K562 (cell line): ENCODE measurements at regions not wholly inside any gene's neighbourhood (a gene's known extent, or its start where the extent isn't known, plus 50 kb on each side); places are given as distances from the start of the nearest gene placed in this dataset.

Experiments
- CEBPG ChIP-seq, 3 experiments: fragments of 200-800 bp in 1 of 3; sonication (Bioruptor generic) in 1 of 3; sonication (generic) in 1 of 3; formaldehyde crosslinking in 1 of 3; IDR thresholded peaks in 2 of 3; conservative IDR thresholded peaks in 1 of 3; 2 replicates each; pipeline versions ENCODE4 v1.6.1 to v1.8.0; 2016 to 2022; ENCODE audit warnings: missing compliant biosample characterization in 2 of 3, missing genetic modification characterization in 2 of 3, mild to moderate bottlenecking in 1 of 3, missing genetic modification reagents in 1 of 3
- ELF1 ChIP-seq: fragments of 200-800 bp; sonication (Bioruptor generic); IDR thresholded peaks from 2 replicates; pipeline ENCODE4 v1.6.1; 2016; ENCODE audit warnings: missing genetic modification characterization, missing compliant biosample characterization
- MEF2A ChIP-seq: IDR thresholded peaks from 2 replicates; pipeline ENCODE4 v1.6.1; 2011; ENCODE audit warnings: low read depth, mild to moderate bottlenecking, low read length, moderate library complexity; ENCODE audit not compliant: control insufficient read depth
- TCF7 ChIP-seq: sonication (generic); IDR thresholded peaks from 2 replicates; pipeline ENCODE4 v1.6.1; 2016; ENCODE audit warnings: antibody characterized with exemption, borderline replicate concordance
- ZNF324 ChIP-seq: fragments of 250-450 bp; sonication (Bioruptor Pico); IDR thresholded peaks from 2 replicates; pipeline ENCODE4 v1.4.0; 2020; ENCODE audit warnings: mild to moderate bottlenecking
- ZNF384 ChIP-seq: IDR thresholded peaks from 2 replicates; pipeline ENCODE4 v1.6.1; 2012; ENCODE audit warnings: low read depth, low read length, improper control_type of control experiment
- TF ChIP-seq, protein P1 (sequence below), 2 experiments: fragments of 450-650 bp; IDR thresholded peaks; 2 replicates each; pipeline ENCODE4 v1.6.1; 2016; ENCODE audit warnings: mild to moderate bottlenecking in 2 of 2, borderline replicate concordance in 1 of 2, low read depth in 1 of 2, moderate library complexity in 1 of 2
- TF ChIP-seq, protein P2 (sequence below): IDR thresholded peaks from 3 replicates; pipeline ENCODE4 v1.6.1; 2011; ENCODE audit warnings: borderline replicate concordance, mild to moderate bottlenecking; ENCODE audit not compliant: insufficient read length, insufficient read depth
- TF ChIP-seq, protein P3 (sequence below): fragments of 450-650 bp; IDR thresholded peaks from 2 replicates; pipeline ENCODE4 v1.6.1; 2017; ENCODE audit warnings: antibody characterized with exemption, mild to moderate bottlenecking
- TF ChIP-seq, protein P4 (sequence below): sonication (generic); formaldehyde crosslinking; IDR thresholded peaks from 2 replicates; pipeline ENCODE4 v1.9.0; 2022; ENCODE audit warnings: mild to moderate bottlenecking, missing genetic modification reagents

DNA sequence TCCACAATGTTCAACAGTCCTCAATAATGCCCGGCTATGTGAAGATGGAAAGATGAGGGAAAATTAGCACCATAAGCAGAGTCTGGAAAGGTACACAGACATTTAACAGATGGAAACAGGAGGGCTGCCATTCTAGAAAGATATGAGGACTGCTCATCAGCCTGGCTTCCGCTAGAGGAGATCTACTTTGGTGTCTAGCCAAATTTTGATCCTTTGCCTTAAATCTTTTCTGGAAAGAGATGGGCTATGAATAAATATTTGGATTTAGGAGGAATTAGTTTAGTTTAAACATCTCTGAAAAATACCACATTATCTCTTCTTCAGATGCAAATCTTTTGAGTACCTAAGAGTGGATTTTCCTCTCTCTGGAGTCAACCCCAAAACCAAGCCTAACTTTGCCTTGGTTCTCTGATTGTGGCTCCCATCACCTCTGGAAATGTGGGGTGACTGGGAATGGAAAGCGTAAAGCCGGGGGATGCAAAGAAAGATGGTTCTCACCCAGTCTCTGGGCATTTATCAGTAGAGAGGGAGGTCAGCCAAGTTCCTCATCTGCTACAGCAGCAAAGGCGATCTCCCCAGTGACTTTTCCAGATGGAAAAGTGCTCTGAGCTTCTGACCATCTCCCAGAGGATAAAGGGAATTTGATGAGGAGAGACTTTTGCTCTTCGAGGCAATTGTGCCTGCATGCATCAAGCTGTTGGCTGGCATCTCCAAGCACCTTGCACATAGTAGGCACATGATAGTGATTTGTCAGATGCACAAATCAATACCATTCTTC is 410.6 kb downstream of the ZNF521 start:
- TF ChIP-seq, protein P1, sequence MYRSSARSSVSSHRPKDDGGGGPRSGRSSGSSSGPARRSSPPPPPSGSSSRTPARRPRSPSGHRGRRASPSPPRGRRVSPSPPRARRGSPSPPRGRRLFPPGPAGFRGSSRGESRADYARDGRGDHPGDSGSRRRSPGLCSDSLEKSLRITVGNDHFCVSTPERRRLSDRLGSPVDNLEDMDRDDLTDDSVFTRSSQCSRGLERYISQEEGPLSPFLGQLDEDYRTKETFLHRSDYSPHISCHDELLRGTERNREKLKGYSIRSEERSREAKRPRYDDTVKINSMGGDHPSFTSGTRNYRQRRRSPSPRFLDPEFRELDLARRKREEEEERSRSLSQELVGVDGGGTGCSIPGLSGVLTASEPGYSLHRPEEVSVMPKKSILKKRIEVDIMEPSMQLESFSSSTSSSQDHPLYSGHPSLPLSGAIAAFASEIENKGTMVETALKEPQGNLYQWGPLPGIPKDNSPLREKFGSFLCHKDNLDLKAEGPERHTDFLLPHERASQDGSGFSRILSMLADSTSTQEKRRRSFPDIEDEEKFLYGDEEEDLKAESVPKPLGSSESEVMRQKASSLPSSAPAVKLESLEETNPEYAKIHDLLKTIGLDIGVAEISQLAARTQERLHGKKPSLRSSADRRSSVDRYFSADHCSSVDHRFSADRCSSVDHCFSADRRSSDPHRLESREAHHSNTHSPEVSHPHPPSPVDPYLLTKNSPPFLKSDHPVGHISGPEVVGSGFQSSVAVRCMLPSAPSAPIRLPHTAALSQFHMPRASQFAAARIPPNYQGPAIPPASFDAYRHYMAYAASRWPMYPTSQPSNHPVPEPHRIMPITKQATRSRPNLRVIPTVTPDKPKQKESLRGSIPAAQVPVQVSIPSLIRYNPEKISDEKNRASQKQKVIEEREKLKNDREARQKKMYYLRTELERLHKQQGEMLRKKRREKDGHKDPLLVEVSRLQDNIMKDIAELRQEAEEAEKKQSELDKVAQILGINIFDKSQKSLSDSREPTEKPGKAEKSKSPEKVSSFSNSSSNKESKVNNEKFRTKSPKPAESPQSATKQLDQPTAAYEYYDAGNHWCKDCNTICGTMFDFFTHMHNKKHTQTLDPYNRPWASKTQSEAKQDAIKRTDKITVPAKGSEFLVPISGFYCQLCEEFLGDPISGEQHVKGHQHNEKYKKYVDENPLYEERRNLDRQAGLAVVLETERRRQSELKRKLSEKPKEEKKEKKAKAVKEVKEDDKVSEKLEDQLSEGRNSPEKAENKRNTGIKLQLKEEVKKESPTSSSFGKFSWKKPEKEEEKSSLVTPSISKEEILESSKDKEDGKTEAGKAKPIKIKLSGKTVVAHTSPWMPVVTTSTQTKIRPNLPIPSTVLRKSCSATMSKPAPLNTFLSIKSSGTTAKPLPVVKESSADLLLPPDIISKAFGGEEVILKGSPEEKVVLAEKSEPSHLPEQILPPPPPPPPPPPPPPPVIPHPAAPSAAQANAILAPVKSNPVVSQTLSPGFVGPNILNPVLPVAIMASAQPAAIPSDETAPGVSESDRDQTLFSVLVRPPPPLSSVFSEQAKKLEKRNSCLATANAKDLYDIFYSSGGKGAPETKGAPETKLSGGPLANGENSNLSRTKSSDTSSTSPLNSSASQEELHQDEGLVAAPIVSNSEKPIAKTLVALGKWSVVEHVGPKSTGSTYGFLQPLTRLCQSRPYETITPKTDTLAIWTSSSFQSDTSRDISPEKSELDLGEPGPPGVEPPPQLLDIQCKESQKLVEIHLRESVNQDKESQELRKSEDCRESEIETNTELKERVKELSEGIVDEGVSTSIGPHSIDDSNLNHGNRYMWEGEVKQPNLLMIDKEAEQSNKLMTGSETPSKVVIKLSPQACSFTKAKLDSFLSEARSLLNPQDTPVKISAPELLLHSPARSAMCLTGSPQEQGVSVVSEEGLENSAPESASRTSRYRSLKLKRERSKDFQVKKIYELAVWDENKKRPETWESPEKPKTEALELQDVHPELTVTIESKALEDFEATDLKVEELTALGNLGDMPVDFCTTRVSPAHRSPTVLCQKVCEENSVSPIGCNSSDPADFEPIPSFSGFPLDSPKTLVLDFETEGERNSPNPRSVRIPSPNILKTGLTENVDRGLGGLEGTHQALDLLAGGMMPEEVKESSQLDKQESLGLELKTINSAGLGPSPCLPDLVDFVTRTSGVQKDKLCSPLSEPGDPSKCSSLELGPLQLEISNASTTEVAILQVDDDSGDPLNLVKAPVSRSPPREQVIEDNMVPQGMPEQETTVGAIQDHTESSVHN (IDR thresholded peaks at IDR 0.05; ENCODE audit: borderline replicate concordance in 1 of 2, low read depth in 1 of 2): no peak
- TF ChIP-seq ZNF384: no peak
- TF ChIP-seq, protein P2, sequence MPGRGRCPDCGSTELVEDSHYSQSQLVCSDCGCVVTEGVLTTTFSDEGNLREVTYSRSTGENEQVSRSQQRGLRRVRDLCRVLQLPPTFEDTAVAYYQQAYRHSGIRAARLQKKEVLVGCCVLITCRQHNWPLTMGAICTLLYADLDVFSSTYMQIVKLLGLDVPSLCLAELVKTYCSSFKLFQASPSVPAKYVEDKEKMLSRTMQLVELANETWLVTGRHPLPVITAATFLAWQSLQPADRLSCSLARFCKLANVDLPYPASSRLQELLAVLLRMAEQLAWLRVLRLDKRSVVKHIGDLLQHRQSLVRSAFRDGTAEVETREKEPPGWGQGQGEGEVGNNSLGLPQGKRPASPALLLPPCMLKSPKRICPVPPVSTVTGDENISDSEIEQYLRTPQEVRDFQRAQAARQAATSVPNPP: no peak
- no peak for TF ChIP-seq ELF1
- no peak for TF ChIP-seq TCF7
- no peak for TF ChIP-seq CEBPG (CRISPR knock-in tag; IDR thresholded peaks at IDR 0.05)
- no peak for TF ChIP-seq CEBPG (tag; conservative IDR thresholded peaks at IDR 0.05 in 1 of 2, IDR thresholded peaks at IDR 0.05 in 1 of 2)
- TF ChIP-seq, protein P3, sequence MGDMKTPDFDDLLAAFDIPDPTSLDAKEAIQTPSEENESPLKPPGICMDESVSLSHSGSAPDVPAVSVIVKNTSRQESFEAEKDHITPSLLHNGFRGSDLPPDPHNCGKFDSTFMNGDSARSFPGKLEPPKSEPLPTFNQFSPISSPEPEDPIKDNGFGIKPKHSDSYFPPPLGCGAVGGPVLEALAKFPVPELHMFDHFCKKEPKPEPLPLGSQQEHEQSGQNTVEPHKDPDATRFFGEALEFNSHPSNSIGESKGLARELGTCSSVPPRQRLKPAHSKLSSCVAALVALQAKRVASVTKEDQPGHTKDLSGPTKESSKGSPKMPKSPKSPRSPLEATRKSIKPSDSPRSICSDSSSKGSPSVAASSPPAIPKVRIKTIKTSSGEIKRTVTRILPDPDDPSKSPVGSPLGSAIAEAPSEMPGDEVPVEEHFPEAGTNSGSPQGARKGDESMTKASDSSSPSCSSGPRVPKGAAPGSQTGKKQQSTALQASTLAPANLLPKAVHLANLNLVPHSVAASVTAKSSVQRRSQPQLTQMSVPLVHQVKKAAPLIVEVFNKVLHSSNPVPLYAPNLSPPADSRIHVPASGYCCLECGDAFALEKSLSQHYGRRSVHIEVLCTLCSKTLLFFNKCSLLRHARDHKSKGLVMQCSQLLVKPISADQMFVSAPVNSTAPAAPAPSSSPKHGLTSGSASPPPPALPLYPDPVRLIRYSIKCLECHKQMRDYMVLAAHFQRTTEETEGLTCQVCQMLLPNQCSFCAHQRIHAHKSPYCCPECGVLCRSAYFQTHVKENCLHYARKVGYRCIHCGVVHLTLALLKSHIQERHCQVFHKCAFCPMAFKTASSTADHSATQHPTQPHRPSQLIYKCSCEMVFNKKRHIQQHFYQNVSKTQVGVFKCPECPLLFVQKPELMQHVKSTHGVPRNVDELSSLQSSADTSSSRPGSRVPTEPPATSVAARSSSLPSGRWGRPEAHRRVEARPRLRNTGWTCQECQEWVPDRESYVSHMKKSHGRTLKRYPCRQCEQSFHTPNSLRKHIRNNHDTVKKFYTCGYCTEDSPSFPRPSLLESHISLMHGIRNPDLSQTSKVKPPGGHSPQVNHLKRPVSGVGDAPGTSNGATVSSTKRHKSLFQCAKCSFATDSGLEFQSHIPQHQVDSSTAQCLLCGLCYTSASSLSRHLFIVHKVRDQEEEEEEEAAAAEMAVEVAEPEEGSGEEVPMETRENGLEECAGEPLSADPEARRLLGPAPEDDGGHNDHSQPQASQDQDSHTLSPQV: no peak
- TF ChIP-seq ZNF324: no peak
- TF ChIP-seq MEF2A: no peak
- TF ChIP-seq, protein P4, sequence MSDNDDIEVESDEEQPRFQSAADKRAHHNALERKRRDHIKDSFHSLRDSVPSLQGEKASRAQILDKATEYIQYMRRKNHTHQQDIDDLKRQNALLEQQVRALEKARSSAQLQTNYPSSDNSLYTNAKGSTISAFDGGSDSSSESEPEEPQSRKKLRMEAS (CRISPR knock-in tag): no peak
